ENCODE measurements at regions not wholly inside any gene's neighbourhood (a gene's known extent, or its start where the extent isn't known, plus 50 kb on each side); places are given as distances from the start of the nearest gene placed in this dataset.

GRCh38 chrX:14476205-14476604 is 53.1 kb upstream of the GLRA2 start:
- no peak for DNase-seq (ENCODE audit: low read depth, low spot score)

- DNase-seq (ENCODE audit: low read depth, low spot score), result no peak
Observed at GRCh38 chrX:14449773-14450172, 79.6 kb upstream of the GLRA2 start.

GRCh38 chrX:14448406-14448805 is 80.9 kb upstream of the GLRA2 start:
- DNase-seq (ENCODE audit: low read depth, low spot score), result no peak

- no peak for DNase-seq (ENCODE audit: low read depth, low spot score)
Observed at GRCh38 chrX:14440106-14440505, 89.2 kb upstream of the GLRA2 start.

- DNase-seq (ENCODE audit: low read depth, low spot score), result no peak
Observed at GRCh38 chrX:14427614-14428013, 101.7 kb upstream of the GLRA2 start.

DNA sequence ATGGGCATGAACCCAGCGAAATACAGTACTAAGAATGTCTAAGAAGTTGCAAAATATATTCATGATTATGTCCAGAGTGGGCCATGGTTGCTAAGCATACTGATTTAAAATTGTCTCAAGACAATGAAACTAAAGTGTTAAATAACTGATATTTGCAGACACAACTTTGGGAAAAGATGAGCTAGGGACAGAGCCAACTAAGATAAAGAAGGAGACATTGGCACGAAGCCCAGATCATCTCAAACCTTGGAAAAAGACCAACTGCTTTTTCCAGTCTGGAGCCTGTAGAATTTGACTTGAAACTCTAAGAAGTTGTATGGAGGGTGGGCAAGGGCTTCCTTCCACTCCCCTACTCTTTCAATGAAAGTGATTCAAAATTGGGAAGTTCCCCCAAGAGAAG is 108.5 kb upstream of the GLRA2 start:
- DNase-seq (ENCODE audit: low read depth, low spot score), result no peak

DNA sequence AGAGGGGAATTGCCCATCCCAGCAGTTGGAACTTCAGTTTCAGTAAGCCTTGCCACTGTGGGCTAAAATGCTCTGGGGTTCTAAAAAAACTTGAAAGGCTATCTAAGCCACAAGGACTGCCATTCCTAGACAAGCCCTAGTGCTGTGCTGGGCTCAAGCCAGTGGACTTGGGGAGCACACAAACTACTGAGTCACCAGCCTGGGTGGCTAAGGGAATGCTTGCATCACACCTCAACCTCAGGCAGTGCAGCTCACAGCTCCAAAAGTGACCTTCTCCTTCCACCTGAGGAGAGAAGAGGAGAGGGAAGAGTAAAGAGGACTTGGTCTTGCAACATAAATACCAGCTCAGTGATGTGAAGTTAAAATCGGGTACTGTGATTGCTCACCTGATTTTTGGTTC is 116.7 kb upstream of the GLRA2 start:
- no peak for DNase-seq (ENCODE audit: low read depth, low spot score)

DNA sequence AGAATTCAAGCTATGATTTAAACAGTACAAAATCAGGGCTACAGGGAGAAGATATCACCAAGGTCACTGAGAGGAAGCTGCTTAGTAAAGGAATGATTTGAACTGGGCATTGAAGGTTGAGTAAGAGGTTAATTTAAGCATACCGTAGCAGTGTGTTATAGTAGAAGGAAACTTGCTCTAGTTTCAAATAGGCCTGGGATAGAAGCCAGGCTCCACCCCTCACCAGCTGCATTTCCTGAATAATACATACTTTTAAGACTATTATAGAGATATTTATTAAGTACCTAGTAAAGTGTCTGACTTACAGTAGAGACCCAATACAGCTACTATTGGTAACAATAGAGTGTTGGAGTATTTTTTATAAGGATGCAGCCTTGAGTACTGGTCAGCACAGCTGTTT is 118.0 kb upstream of the GLRA2 start:
- DNase-seq (ENCODE audit: low read depth, low spot score), result no peak

GRCh38 chrX:14409341-14409740 is 120.0 kb upstream of the GLRA2 start:
- no peak for DNase-seq (ENCODE audit: low read depth, low spot score)

DNA sequence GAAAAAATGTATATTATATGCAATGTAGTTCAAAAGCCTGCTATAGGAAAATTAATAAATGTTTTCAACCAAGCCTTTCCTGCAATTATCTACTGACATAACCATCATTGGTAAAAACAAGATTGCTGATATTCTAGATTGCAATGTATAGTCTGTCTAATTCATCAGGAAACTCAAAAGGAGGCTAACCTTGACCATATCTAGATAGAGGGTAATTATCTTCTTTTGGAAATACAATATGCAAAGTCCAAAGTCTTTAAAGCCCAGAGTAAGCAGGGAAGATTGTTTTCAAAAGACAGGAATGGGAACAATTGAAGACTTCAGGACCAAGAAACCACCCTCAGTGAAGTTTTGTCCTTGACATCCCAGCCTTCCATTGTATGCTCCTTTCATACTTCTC is 123.1 kb upstream of the GLRA2 start:
- no peak for DNase-seq (ENCODE audit: low read depth, low spot score)

DNA sequence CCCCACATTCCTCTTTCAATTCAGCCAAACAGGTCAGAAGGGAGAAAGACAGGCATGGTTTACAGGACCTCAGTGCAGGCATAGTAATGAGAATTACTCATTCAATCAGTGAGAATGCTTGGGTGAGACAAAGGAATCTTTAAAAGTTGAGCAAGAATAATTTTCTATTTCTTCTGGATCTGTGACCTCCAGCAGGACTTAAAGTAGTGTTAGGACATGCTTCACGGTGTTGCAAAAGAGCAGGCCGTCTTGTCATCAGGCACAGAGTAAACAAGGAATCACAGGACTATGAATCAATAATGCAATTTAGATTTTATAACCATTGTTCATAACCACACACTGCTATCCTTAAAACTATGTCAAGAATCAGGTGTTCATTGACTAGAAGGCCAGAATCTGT is 130.6 kb upstream of the GLRA2 start:
- no peak for DNase-seq (ENCODE audit: low read depth, low spot score)

GRCh38 chrX:14389682-14390081 is 139.7 kb upstream of the GLRA2 start:
- no peak for DNase-seq (ENCODE audit: low read depth, low spot score)

- no peak for DNase-seq (ENCODE audit: low read depth, low spot score)
Observed at GRCh38 chrX:14386981-14387380, 142.4 kb upstream of the GLRA2 start.

DNA sequence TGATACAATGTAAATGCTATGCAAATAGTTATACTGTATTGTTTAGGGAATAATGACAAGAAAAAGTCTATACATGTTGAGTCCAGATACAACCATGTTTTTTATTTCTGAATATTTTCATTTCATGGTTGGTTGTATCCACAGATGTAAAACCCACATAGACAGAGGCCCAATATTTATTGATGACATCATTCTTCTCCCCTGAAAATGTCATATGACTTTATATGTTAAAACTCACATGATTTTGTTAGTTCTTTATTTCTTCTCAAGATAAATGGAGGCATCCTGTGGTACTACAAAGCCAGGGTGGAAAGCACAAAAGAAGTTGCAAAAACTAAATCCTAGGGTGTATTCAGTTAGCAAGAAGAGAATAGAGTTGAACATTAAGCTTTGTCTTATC is 149.3 kb upstream of the GLRA2 start:
- DNase-seq (ENCODE audit: low read depth, low spot score), result no peak

DNA sequence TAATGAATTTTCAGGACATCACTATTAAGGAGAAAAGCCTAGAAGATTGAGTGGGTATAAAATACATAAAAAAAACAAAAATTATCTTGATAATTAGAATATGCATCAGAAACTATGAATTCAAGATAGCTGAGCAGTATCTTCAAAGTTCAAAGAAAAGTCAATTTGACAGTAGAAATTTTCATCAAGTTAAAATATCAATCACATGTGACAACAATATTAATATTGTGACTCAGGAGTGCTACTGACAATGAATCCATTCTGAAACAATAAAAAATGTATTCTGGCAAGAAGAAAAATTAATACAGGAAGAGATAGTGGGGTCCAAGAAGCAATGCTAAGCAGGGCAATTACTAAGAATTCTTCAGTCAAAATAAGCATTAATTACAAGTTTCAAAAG is 151.9 kb upstream of the GLRA2 start:
- no peak for DNase-seq (ENCODE audit: low read depth, low spot score)

- DNase-seq (ENCODE audit: low read depth, low spot score), result no peak
Observed at GRCh38 chrX:14363728-14364127, 165.6 kb upstream of the GLRA2 start.

- no peak for DNase-seq (ENCODE audit: low read depth, low spot score)
Observed at GRCh38 chrX:14362721-14363120, 166.6 kb upstream of the GLRA2 start.

DNA sequence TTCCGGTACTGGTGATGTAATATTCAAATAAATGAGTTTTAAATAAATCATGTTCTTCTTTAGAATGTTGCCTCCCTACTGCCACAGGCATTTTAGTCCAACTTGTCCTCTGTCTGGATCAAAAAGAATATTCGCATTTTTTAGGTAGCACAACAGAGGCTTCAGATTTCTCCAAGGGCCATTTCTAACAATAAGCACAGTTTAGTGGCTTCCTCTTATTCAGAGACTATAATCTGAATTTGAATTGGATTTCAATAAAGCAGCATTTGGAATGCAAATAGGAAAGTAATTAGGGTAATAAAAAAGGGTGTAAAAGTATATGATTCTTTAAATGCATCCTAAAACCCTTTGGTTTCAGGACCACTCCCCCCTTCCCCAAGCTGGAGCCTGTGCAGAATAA is 167.9 kb upstream of the GLRA2 start:
- no peak for DNase-seq (ENCODE audit: low read depth, low spot score)

DNA sequence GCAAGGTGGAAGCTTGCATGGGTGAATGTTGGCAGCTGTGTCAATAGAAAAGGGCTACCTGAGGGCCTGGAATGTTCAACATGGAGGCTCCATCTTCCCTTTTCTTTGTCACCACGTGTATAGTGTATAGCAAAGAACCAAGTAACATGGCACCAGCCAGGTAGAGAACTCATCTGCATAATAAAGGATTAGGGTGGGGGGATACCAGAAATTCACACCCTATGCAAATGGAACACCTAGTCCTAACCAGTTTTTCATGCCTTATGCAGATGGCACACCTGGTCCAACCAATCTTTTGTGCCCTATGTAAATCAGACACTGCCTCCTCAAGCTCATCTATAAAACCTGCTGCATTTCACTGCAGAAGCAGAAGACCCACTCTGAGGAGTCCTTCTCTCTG is 169.6 kb upstream of the GLRA2 start:
- peak; percentile 7 for DNase-seq (ENCODE audit: low read depth, low spot score)

DNA sequence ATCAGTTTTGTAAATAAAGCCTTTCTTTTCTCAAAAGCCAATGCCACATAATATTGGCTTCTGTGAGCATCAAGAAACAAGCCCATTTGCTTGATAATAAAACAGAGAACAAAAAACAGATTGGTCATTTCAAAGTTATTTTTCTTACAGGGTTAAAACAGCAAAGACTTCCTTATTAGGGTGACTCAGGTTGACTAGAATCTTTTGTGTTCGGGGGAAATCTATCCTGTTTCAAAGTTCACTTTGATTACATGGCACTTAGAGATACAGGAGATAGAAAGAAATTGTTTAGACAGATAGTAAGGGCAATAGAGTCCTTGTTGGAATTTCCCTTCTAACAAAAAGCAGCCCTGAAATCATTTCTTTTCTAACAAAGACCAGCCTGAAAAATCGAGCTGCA is 170.0 kb upstream of the GLRA2 start:
- no peak for DNase-seq (ENCODE audit: low read depth, low spot score)

GRCh38 chrX:14357314-14357713 is 172.0 kb upstream of the GLRA2 start:
- DNase-seq (ENCODE audit: low read depth, low spot score), result no peak

DNA sequence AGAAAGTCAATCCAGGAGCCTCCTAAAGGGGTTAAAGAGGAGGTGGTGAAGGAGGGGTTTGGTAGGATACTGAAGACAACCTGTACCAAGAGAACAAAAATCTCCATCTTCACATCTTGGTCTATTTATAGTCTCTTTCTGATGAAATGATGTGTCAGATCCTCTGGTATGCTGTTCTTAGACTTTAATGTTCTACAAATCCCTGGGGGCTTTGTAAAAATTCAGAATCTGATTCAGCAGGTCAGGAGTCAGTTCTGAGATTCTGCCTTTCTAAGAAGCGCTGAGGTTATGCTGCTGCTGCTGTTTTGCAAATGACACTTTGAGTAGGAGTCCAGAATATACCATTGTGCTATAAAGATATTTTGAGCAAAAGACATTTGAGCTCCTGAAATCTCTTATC is 172.9 kb upstream of the GLRA2 start:
- no peak for DNase-seq (ENCODE audit: low read depth, low spot score)

GRCh38 chrX:14355556-14355955 is 173.8 kb upstream of the GLRA2 start:
- no peak for DNase-seq (ENCODE audit: low read depth, low spot score)

- DNase-seq (ENCODE audit: low read depth, low spot score), result no peak
Observed at GRCh38 chrX:14354521-14354920, 174.8 kb upstream of the GLRA2 start.

DNA sequence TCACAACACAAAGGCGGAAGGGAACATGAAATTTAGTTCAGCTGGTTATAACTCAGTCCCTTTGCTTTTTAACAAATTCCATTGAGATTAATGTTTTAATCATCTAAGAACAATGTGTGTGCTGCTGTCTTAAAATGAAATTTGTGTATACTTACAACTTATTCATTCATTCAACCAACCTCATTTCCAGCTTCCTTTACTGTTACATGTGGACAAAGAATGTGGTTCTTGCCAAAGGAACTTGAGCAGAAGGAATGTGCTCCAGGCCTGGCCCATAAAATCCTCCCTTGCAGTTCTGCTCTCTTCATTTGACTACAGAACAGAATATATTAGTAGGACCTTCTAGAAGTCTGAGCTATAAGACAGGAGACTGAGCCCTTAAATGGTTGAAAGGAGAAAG is 176.8 kb upstream of the GLRA2 start:
- DNase-seq (ENCODE audit: low read depth, low spot score), result no peak

Measured in ELF-1 (cell line).